ENCODE measurements at regions not wholly inside any gene's neighbourhood (a gene's known extent, or its start where the extent isn't known, plus 50 kb on each side); places are given as distances from the start of the nearest gene placed in this dataset.
"Not testable (repeated sequence)": the region's sequence is repeated elsewhere in the genome, so short reads cannot be mapped to it uniquely, and the experiment has no call there.

DNA sequence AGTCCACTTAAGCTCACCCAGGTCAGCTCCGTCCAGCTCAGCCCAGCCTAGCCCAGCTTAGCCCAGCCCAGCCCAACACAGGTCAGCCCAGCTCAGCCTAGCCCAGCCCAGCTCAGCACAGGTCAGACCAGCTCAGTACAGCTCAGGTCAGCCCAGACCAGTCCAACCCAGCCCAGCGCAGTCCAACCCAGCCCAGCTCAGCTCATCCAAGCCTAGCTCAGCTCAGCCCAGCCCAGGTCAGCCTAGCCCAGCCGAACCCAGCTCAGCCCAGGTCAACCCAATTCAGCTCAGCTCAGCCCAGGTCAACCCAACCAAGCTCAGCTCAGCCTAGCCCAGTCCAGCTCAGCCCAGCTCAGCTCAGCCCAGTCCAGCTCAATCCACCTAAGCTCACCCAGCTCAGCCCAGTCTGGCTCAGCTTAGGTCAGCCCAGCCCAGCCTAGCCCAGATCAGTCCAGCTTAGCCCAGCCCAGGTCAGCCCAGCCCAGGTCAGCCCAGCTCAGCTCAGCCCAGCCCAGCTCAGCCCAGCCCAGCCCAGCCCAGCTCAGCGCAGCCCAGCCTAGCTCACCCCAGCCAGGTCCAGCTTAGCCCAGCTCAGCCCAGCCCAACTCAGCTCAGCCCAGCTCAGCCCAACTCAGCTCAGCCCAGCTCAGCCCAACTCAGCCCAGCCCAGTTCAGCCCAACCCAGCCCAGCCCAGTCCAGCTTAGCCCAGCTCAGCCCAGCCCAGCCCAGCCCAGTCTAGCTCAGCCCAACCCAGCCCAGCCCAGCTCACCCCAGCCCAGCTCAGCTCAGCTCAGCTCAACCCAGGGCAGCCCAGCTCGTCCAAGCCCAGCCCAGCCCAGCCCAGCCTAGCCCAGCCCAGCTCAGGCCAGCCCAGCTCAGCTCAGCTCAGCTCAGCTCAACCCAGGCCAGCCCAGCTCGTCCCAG is 184.0 kb downstream of the TMEM121 start:
- no peak overlapping the region for H3K27ac ChIP-seq
- H3K27me3 ChIP-seq = no peaks in the 10 kb centered on the region
- no peak overlapping the region for H3K4me3 ChIP-seq
- H3K9me3 ChIP-seq = no peaks in the 10 kb centered on the region
- intact Hi-C loops (cut with DNase I; ENCODE audit: low total_unique reads) (no loop called here), in situ Hi-C loops (cut with MboI; ENCODE audit: low pct_ligation_motif_present in 1 of 4, low pct_unique_long_range_greater_than_20kb in 1 of 4, low sequenced_read_pairs in 3 of 4) (no loop called here)
- TF ChIP-seq POLR2AphosphoS5 (IDR thresholded peaks at IDR 0.05) = no peak
- no peak for TF ChIP-seq POLR2A (IDR thresholded peaks at IDR 0.05)
- no peak for TF ChIP-seq EP300 (IDR thresholded peaks at IDR 0.05; ENCODE audit: low read depth)
- TF ChIP-seq, protein P1, sequence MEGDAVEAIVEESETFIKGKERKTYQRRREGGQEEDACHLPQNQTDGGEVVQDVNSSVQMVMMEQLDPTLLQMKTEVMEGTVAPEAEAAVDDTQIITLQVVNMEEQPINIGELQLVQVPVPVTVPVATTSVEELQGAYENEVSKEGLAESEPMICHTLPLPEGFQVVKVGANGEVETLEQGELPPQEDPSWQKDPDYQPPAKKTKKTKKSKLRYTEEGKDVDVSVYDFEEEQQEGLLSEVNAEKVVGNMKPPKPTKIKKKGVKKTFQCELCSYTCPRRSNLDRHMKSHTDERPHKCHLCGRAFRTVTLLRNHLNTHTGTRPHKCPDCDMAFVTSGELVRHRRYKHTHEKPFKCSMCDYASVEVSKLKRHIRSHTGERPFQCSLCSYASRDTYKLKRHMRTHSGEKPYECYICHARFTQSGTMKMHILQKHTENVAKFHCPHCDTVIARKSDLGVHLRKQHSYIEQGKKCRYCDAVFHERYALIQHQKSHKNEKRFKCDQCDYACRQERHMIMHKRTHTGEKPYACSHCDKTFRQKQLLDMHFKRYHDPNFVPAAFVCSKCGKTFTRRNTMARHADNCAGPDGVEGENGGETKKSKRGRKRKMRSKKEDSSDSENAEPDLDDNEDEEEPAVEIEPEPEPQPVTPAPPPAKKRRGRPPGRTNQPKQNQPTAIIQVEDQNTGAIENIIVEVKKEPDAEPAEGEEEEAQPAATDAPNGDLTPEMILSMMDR (IDR thresholded peaks at IDR 0.05) = no peak
- H3K4me1 ChIP-seq = no peaks in the 10 kb centered on the region
- no peak for DNase-seq
- H3K36me3 ChIP-seq = no peaks in the 10 kb centered on the region
- 100% methylated on average over 3 of the region's 6 CpGs; no CpG with 5 or more reads in 1 of the 2 donors for WGBS, 2 donors (ENCODE audit: low coverage in 1 of 2)

DNA sequence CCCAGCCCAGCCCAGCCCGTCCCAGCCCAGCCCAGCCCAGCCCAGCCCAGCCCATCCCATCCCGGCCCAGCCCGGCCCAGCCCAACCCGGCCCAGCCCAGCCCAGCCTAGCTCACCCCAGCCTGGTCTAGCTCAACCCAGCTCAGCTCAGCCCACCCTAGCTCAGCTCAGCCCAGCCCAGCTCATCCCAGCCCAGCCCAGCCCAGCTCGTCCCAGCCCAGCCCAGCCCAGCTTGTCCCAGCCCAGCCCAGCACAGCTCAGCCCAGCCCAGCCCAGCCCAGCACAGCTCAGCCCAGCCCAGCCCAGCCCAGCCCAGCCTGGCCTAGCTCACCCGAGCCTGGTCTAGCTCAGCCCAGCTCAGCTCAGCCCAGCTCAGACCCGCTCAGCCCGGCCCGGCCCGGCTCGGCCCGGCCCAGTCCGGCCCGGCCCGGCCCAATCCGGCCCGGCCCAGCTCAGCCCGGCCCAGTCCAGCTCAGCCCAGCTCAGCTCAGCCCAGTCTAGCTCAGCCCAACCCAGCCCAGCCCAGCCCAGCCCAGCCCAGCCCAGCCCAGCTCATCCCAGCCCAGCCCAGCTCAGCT is 184.7 kb downstream of the TMEM121 start:
- in situ Hi-C loops (cut with MboI; ENCODE audit: low pct_ligation_motif_present in 1 of 4, low pct_unique_long_range_greater_than_20kb in 1 of 4, low sequenced_read_pairs in 3 of 4) (no loop called here), intact Hi-C loops (cut with DNase I; ENCODE audit: low total_unique reads) (no loop called here)
- no peaks in the 10 kb centered on the region for H3K4me1 ChIP-seq
- no peak overlapping the region for H3K4me3 ChIP-seq
- no peaks in the 10 kb centered on the region for H3K27me3 ChIP-seq
- no peaks in the 10 kb centered on the region for H3K9me3 ChIP-seq
- no peak overlapping the region for H3K27ac ChIP-seq
- no peak for DNase-seq
- TF ChIP-seq, protein P1 (IDR thresholded peaks at IDR 0.05) = no peak
- TF ChIP-seq EP300 (IDR thresholded peaks at IDR 0.05; ENCODE audit: low read depth) = no peak
- no peak for TF ChIP-seq POLR2A (IDR thresholded peaks at IDR 0.05)
- no peak for TF ChIP-seq POLR2AphosphoS5 (IDR thresholded peaks at IDR 0.05)
- no peaks in the 10 kb centered on the region for H3K36me3 ChIP-seq
- WGBS, 2 donors (ENCODE audit: low coverage in 1 of 2) = 79% methylated on average over 9 of the region's 18 CpGs; no CpG with 5 or more reads in 1 of the 2 donors

DNA sequence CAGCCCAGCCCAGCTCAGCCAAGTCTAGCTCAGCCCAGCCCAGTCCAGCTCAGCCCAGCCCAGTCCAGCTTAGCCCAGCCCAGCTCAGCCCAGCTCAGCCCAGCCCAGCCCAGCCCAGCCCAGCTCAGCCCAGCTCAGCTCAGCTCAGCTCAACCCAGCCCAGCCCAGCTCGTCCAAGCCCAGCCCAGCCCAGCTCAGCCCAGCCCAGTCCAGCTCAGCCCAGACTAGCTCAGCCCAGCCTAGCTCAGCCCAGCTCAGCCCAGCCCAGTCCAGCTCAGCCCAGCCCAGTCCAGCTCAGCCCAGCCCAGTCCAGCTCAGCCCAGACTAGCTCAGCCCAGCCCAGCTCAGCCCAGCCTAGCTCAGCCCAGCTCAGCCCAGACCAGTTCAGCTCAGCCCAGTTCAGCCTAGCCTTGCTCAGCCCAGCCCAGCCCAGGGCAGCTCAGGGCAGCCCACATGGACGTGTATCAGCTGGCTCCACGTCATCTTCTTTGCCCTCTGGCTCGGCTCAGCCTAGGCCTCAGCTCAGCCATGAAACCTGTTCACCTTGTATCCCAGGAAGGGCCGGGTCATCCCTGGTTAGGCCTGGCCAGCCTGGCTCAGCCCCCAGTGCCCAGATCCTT is 185.6 kb downstream of the TMEM121 start:
- intact Hi-C loops (cut with DNase I; ENCODE audit: low total_unique reads) = no loop called here
- in situ Hi-C loops (cut with MboI; ENCODE audit: low pct_ligation_motif_present in 1 of 4, low pct_unique_long_range_greater_than_20kb in 1 of 4, low sequenced_read_pairs in 3 of 4) = no loop called here
- H3K4me1 ChIP-seq = no peaks in the 10 kb centered on the region
- no peaks in the 10 kb centered on the region for H3K9me3 ChIP-seq
- H3K27me3 ChIP-seq = no peaks in the 10 kb centered on the region
- TF ChIP-seq, protein P1 (IDR thresholded peaks at IDR 0.05) = no peak
- TF ChIP-seq POLR2A (IDR thresholded peaks at IDR 0.05) (no peak), POLR2AphosphoS5 (IDR thresholded peaks at IDR 0.05) (no peak), EP300 (IDR thresholded peaks at IDR 0.05; ENCODE audit: low read depth) (no peak)
- 60 to 67% methylated on average over 4 of the region's 5 CpGs for WGBS, 2 donors (ENCODE audit: low coverage in 1 of 2)
- H3K27ac ChIP-seq = no peak overlapping the region
- H3K4me3 ChIP-seq = no peak overlapping the region
- H3K36me3 ChIP-seq = no peaks in the 10 kb centered on the region
- no peak for DNase-seq

DNA sequence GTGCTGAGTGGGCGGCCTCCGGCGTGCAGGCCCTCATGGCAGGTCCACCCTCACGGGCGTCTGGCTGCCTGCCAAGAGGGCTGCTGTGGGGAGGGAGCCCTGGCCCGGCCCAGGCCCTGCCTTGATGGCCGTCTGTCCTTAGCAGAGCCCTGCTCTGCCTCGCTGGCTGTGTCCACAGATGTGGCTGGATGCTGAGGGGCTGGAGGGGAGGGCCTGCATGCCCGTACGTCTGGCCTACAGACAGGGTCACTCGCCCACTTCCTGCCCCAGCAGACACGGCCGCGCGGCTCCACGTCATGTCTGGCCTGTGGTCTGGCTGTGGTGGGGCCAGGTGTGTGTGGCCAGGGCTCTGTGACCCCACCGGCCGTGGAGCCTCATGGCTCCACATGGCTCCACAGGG is 186.3 kb downstream of the TMEM121 start:
- WGBS, 2 donors (ENCODE audit: low coverage in 1 of 2) = no CpG with 5 or more reads among the region's 18 CpGs
- H3K9me3 ChIP-seq; H3K4me1 ChIP-seq; H3K27me3 ChIP-seq; H3K36me3 ChIP-seq; H3K27ac ChIP-seq; DNase-seq; intact Hi-C loops (cut with DNase I; ENCODE audit: low total_unique reads); H3K4me3 ChIP-seq; in situ Hi-C loops (cut with MboI; ENCODE audit: low pct_ligation_motif_present in 1 of 4, low pct_unique_long_range_greater_than_20kb in 1 of 4, low sequenced_read_pairs in 3 of 4): not testable (repeated sequence)

DNA sequence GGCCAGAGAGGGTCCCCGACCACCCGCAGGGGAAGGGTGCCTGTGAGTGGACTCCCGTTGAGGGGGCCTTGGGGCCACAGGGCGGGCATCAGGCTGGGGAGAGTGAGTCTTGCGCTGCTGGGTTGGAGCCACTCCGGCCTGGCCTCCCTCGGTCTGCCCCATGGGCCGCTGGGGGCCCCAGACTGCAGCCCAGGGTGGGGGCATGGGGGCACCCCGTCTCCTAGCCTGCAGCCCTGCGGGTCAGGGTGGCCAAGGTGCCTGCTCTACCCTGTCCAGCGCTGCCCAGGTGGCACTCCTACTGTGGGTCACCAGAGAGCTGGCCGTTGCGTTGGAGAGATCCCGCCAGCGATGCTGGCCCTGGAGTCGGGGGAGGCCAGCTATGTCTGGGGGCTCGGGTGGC is 186.8 kb downstream of the TMEM121 start:
- H3K27me3 ChIP-seq; in situ Hi-C loops (cut with MboI; ENCODE audit: low pct_ligation_motif_present in 1 of 4, low pct_unique_long_range_greater_than_20kb in 1 of 4, low sequenced_read_pairs in 3 of 4); intact Hi-C loops (cut with DNase I; ENCODE audit: low total_unique reads); H3K9me3 ChIP-seq; DNase-seq; H3K4me3 ChIP-seq; H3K4me1 ChIP-seq; H3K27ac ChIP-seq; H3K36me3 ChIP-seq: not testable (repeated sequence)
- 90% methylated on average over 16 of the region's 17 CpGs; no CpG with 5 or more reads in 1 of the 2 donors for WGBS, 2 donors (ENCODE audit: low coverage in 1 of 2)

DNA sequence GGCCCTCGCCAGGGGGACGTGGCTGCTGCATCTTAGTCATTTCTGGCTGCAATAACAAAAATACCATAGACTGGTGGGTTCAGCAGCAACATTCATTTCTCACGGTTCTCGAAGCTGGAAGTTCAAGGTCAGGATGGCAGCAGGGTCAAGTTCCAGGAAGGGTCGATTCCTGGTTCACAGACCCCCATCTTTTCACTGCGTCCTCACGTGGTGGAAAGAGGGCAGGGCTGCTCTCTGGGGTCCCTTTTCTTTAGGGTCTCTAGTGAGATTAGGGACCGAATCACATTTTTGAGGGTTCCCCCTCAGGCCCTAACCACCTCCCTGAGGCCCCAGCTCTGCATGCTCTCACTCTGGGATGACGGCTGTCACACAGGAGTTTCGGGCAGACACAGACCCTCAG is 187.5 kb downstream of the TMEM121 start:
- H3K4me3 ChIP-seq; DNase-seq; H3K9me3 ChIP-seq; intact Hi-C loops (cut with DNase I; ENCODE audit: low total_unique reads); H3K4me1 ChIP-seq; in situ Hi-C loops (cut with MboI; ENCODE audit: low pct_ligation_motif_present in 1 of 4, low pct_unique_long_range_greater_than_20kb in 1 of 4, low sequenced_read_pairs in 3 of 4); H3K27ac ChIP-seq; H3K36me3 ChIP-seq; H3K27me3 ChIP-seq: not testable (repeated sequence)
- WGBS, 2 donors (ENCODE audit: low coverage in 1 of 2) = 85 to 89% methylated on average over 3 to 9 of the region's 10 CpGs

DNA sequence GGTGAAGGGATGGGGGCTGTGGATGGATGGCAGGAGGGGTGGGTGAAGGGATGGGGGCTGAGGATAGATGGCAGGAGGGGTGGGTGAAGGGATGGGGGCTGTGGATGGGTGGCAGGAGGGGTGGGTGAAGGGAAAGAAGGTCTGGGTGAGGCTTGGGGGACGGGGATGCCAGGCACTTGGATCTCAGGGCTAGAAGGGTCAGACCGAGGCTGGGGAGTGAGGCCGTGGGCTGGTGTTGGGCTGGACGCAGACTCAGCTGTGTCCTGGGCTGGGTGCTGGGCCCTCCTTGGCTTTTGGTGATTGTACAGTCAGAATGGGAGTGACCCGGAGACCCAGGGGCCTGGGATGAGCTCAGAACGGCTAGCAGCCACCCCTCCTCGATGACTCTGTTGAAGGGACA is 192.4 kb downstream of the TMEM121 start:
- 77 to 78% methylated on average over 4 to 5 of the region's 7 CpGs for WGBS, 2 donors (ENCODE audit: low coverage in 1 of 2)
- H3K27me3 ChIP-seq; H3K4me3 ChIP-seq; in situ Hi-C loops (cut with MboI; ENCODE audit: low pct_ligation_motif_present in 1 of 4, low pct_unique_long_range_greater_than_20kb in 1 of 4, low sequenced_read_pairs in 3 of 4); H3K27ac ChIP-seq; H3K9me3 ChIP-seq; H3K36me3 ChIP-seq; H3K4me1 ChIP-seq; intact Hi-C loops (cut with DNase I; ENCODE audit: low total_unique reads); DNase-seq: not testable (repeated sequence)
